Coronary artery (tissue), 2 donors: ENCODE measurements at regions not wholly inside any gene's neighbourhood (a gene's known extent, or its start where the extent isn't known, plus 50 kb on each side); places are given as distances from the start of the nearest gene placed in this dataset.
"Not testable (repeated sequence)": the region's sequence is repeated elsewhere in the genome, so short reads cannot be mapped to it uniquely, and the experiment has no call there.

Experiments used
- DNase-seq: peaks from one replicate; pipeline ENCODE4 v3.0.0-alpha.2; 2017; ENCODE audit warnings: low spot score
- H3K27ac ChIP-seq, 2 donors: fragments of 200-600 bp; sonication (generic); one replicate each; pipeline ENCODE4 v1.5.1; 2016 to 2019
- H3K4me3 ChIP-seq: fragments of 200-600 bp; sonication (generic); 2 replicates; pipeline ENCODE4 v1.5.1; 2016; ENCODE audit warnings: mild to moderate bottlenecking, moderate library complexity
- TF ChIP-seq, protein P1 (sequence below): fragments of 200-600 bp; sonication (generic); IDR thresholded peaks from one replicate; pipeline ENCODE4 v1.5.1; 2019; ENCODE audit warnings: antibody characterized with exemption

DNA sequence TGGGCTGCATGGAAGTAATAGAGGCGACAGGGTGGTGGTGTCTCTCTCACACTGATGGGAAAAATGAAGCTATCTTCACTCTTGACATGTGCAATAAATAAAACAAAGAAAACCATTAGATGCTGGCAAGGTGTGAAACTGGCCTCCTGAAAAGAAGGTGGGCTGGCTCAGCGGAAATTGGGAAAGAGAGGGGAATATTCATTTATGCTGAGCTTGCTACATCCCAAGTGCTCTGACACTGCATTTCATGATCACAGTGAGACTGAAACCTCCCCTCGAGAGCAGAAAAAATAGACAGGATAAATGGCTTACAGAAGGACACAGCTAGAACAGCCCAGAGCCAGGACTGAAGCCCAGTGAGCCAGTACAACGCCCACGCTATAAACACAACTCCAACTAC, 112.1 kb upstream of the SMLR1 start:
- H3K27ac ChIP-seq = no peak overlapping the region
- DNase-seq = no peak
- TF ChIP-seq, protein P1, sequence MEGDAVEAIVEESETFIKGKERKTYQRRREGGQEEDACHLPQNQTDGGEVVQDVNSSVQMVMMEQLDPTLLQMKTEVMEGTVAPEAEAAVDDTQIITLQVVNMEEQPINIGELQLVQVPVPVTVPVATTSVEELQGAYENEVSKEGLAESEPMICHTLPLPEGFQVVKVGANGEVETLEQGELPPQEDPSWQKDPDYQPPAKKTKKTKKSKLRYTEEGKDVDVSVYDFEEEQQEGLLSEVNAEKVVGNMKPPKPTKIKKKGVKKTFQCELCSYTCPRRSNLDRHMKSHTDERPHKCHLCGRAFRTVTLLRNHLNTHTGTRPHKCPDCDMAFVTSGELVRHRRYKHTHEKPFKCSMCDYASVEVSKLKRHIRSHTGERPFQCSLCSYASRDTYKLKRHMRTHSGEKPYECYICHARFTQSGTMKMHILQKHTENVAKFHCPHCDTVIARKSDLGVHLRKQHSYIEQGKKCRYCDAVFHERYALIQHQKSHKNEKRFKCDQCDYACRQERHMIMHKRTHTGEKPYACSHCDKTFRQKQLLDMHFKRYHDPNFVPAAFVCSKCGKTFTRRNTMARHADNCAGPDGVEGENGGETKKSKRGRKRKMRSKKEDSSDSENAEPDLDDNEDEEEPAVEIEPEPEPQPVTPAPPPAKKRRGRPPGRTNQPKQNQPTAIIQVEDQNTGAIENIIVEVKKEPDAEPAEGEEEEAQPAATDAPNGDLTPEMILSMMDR = no peak
- no peak overlapping the region for H3K4me3 ChIP-seq

DNA sequence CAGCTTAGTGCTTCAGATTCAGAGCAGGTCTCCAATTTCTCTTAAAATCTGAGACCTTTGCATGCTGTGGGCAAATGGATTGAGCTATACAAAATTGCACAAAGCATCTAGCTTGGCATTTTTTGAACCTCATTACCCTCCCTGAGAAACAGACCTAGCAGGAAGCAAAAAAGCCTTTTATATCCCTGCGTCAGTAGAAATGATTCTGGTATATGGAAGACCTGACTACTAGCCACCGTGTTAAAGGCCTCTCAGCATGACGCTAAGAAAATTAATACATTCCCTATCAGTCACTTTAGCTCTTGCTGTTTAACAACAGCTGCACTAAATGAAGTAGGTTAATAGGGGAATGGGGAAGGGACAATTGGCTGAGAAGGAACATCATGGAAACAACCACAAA, 110.7 kb upstream of the SMLR1 start:
- Histone ChIP-seq H3K4me3 (no peak overlapping the region), H3K27ac (no peak overlapping the region)
- TF ChIP-seq, protein P1 = no peak
- DNase-seq = no peak

DNA sequence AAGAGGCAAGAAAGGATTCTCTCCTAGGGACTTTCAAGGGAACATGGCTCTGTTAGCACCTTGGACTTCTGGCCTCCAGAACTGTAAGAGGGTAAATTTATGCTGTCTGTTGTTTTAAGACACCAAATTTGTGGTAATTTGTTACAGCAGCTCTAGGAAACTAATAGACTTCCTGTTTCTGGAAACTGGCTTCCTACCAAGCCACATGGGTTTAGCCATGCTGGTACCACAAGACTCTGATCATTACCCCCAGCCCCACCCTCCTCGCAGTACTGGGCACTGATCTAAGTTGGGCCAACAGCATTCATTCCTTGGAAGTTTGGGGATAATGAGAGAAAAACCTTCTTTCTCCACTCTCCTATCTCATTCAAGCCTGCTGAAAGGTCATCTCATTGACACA, 109.5 kb upstream of the SMLR1 start:
- no peak for DNase-seq
- no peak overlapping the region for H3K4me3 ChIP-seq
- TF ChIP-seq, protein P1 = no peak

DNA sequence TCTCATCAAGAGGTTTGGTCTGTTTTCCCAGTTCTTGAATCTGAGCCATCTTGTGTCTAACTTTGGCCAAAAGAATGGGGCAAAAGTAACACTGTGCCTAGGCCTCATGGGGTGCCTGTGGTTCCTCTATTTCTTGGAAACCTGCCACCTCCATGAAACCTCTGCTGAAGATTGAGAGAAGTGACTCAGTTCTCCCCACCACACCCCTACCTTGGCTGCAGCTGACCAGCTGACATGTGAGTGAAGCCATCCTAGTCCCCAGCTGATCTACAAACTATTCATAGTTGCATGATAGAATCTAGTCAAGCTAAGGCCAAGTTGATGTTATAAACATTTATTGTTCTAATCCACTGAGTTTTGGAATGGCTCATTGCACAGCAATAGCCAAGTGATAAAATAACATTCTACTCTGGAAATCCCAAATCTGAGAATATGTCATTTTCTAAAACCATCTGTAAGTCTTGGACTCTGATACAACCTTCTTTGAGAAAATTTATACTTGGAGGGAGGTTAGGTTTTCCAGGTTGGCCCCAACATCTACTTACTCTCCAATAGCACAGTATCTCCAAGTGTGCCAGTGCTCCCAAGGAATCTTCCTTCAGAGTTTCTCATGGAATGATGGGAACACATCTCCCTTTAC, 107.0 kb upstream of the SMLR1 start:
- Histone ChIP-seq H3K27ac (no peak overlapping the region), H3K4me3 (no peak overlapping the region)
- no peak for DNase-seq
- TF ChIP-seq, protein P1 = no peak

More for the DNA sequence above, 109.5 kb upstream of the SMLR1 start:
- H3K27ac ChIP-seq = no peak overlapping the region

DNA sequence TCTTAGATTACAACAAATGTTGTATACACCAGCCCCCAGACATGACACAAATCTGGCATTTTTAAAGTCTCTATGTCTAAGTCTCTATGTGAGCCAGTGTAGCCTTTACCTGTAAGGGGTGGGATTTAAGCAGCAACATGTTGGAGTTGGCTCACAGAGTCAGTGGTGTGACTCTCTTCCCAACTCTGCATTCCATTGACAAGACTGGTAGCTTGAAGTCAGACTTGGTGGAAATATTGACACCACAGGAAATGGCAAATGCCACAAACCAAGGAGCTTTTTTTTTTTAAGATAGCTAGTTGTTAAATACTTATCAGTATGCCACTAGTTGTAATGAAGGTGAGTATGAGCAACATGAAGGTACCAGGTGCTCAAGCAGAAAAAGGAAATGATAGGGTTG, 103.1 kb upstream of the SMLR1 start:
- TF ChIP-seq, protein P1 = no peak
- no peak for DNase-seq

DNA sequence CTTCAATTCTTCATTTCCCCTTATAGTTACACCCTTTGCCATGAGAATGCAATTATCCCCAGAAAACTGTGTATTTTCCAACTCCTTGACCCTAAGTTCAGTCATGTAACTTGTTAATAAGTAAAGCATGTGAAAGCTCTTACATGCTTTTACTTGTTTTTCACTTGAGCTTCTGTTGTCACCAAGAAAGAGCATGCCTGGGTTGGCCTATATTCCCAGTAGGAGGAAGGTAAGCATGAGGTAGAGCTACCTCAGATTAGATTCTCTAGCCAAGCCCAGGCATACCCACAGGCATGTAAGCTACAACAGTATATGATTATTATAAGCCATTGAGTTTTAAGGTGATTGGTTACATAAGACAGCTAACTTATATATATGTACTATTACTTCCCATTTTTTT, 101.7 kb upstream of the SMLR1 start:
- TF ChIP-seq, protein P1 = no peak
- Histone ChIP-seq H3K4me3 (no peak overlapping the region), H3K27ac (no peak overlapping the region)
- no peak for DNase-seq

More for the DNA sequence above, 103.1 kb upstream of the SMLR1 start:
- Histone ChIP-seq H3K27ac (no peak overlapping the region), H3K4me3 (no peak overlapping the region)

DNA sequence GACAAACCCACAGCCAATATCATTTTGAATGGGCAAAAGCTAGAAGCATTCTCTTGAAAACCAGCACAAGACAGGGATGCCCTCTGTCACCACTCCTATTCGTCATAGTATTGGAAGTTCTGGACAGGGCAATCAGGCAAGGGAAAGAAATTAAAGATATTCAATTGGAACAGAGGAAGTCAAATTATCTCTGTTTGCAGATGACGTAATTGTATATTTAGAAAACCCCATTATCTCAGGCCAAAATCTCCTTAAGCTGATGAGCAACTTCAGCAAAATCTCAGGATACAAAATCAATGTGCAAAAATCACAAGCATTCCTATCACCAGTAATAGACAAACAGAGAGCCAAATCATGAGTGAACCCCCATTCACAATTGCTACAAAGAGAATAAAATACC, 99.1 kb upstream of the SMLR1 start:
- DNase-seq, H3K4me3 ChIP-seq, H3K27ac ChIP-seq: not testable (repeated sequence)
